ENCODE measurements at regions not wholly inside any gene's neighbourhood (a gene's known extent, or its start where the extent isn't known, plus 50 kb on each side); places are given as distances from the start of the nearest gene placed in this dataset.

DNA sequence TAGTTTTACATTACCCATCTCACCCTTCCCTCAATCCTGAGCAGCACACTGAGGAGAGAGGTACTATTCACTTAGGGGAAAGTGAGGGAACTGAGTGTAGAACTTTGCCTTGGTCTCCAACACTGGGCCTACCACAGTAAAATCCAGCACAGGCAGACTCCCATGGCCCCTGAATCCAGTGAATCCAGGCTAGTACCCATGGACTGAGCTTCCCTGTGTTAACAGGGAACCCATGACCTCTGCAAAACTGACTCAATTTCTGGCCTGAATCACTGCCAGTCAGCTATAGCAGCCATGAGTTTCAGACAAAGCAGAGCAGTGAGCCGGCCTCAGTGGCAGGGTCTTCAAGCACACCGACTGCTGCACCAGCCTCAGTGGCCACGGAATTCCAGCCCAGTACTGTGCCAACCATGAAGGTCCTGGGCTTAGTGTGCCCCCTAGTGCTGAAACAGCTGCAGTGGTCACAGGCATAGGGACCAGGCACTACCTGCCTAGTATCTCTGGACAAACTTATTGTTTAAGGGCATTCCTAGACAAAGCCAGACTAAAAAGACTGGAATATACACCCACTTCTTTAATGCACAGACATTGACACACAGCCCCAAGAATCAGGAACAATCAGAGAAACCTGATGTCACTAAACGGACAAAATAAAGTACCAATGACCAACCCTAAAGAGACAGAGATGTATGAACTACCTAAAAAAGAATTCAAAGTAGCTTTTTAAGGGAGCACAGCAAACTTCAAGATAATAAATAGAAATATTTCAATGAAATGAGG is 127.4 kb upstream of the RPL34 start:
- Histone ChIP-seq H2AFZ (ENCODE audit: low read length, unreplicated experiment) (no peak overlapping the region), H3K79me2 (ENCODE audit: control insufficient read depth, insufficient read depth, low read length, unreplicated experiment) (no peaks in the 10 kb centered on the region), H3K4me1 (ENCODE audit: control insufficient read depth, insufficient read depth, low read length, unreplicated experiment) (no peaks in the 10 kb centered on the region), H3K27me3 (ENCODE audit: insufficient read depth, low read length) (peaks cover 2% of the 10 kb centered on the region; the same call in 1 of the 2 replicates), H3K27ac (ENCODE audit: low read depth, low read length) (no peak overlapping the region), H3K4me3 (ENCODE audit: low read depth, low read length) (no peak overlapping the region), H3K36me3 (ENCODE audit: insufficient read depth, low read length) (no peaks in the 10 kb centered on the region)

DNA sequence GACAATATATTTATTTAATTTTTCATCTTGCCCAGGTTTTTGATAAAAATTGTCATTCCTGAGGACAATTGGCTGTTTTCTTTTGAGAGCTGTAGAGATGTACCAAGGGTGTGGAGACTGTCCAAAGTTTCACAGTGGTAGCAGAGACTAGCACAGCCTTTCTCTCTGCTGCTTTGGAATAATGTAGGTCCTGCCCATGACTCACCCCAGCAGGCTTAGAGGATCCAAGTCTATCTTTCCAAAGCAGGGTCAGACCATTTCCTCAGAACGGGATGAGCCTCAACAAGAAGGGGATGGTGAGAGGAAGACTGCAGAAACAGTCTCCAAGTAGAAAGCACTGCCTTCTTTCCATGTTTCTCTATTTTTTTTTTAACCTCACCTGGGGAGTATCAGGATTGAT is 131.5 kb upstream of the RPL34 start:
- peaks cover 3% of the 10 kb centered on the region for H3K4me1 ChIP-seq (ENCODE audit: control insufficient read depth, insufficient read depth, low read length, unreplicated experiment)
- H3K27ac ChIP-seq (ENCODE audit: low read depth, low read length): no peak overlapping the region
- no peaks in the 10 kb centered on the region for H3K36me3 ChIP-seq (ENCODE audit: insufficient read depth, low read length)
- no peaks in the 10 kb centered on the region for H3K27me3 ChIP-seq (ENCODE audit: insufficient read depth, low read length)
- H3K4me3 ChIP-seq (ENCODE audit: low read depth, low read length): no peak overlapping the region
- H3K79me2 ChIP-seq (ENCODE audit: control insufficient read depth, insufficient read depth, low read length, unreplicated experiment): no peaks in the 10 kb centered on the region
- H2AFZ ChIP-seq (ENCODE audit: low read length, unreplicated experiment): no peak overlapping the region

DNA sequence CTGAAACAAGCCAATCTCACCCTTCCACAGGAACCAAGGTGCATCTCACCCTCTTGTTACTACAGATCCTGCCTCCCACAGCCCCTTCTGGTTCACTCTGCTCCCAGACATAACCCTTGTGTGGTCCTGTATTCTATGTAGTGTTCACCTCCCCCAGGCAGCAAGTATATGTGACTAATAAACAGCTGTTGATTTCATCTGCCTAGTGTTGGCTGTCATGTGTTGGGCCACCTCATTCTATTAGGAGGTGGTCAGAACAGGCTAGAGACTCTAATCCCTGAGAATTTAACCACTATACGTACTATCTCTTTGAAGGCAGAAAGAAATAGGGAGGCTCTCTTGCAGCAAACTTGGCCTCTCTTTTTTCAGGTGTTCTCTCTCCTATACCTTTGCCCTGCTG is 134.3 kb upstream of the RPL34 start:
- H3K79me2 ChIP-seq (ENCODE audit: control insufficient read depth, insufficient read depth, low read length, unreplicated experiment): no peaks in the 10 kb centered on the region
- H2AFZ ChIP-seq (ENCODE audit: low read length, unreplicated experiment): no peak overlapping the region
- no peak overlapping the region for H3K27ac ChIP-seq (ENCODE audit: low read depth, low read length)
- H3K4me3 ChIP-seq (ENCODE audit: low read depth, low read length): no peak overlapping the region
- H3K4me1 ChIP-seq (ENCODE audit: control insufficient read depth, insufficient read depth, low read length, unreplicated experiment): peaks cover 3% of the 10 kb centered on the region
- no peaks in the 10 kb centered on the region for H3K36me3 ChIP-seq (ENCODE audit: insufficient read depth, low read length)
- no peaks in the 10 kb centered on the region for H3K27me3 ChIP-seq (ENCODE audit: insufficient read depth, low read length)

DNA sequence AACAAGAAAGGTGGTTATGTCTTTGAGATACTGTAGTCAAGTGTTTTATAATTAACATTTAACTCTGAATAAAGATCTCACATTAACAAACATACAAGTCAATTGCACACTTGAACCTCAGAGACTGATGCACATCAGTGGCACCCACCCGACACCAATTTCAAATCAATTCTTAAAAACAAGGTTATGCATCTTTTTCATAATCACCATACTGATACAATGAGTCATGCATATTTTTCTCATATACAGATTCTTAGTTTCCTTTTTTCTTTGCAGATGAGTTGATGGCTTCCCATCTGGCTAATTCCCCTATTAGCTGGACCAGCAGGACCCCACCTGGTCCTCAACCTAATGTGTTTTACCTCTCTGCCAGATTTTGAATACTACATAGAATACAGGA is 136.2 kb upstream of the RPL34 start:
- Histone ChIP-seq H3K27ac (ENCODE audit: low read depth, low read length) (no peak overlapping the region), H3K4me1 (ENCODE audit: control insufficient read depth, insufficient read depth, low read length, unreplicated experiment) (peaks cover 3% of the 10 kb centered on the region), H3K36me3 (ENCODE audit: insufficient read depth, low read length) (no peaks in the 10 kb centered on the region), H3K27me3 (ENCODE audit: insufficient read depth, low read length) (no peaks in the 10 kb centered on the region), H3K79me2 (ENCODE audit: control insufficient read depth, insufficient read depth, low read length, unreplicated experiment) (no peaks in the 10 kb centered on the region), H2AFZ (ENCODE audit: low read length, unreplicated experiment) (no peak overlapping the region), H3K4me3 (ENCODE audit: low read depth, low read length) (no peak overlapping the region)

DNA sequence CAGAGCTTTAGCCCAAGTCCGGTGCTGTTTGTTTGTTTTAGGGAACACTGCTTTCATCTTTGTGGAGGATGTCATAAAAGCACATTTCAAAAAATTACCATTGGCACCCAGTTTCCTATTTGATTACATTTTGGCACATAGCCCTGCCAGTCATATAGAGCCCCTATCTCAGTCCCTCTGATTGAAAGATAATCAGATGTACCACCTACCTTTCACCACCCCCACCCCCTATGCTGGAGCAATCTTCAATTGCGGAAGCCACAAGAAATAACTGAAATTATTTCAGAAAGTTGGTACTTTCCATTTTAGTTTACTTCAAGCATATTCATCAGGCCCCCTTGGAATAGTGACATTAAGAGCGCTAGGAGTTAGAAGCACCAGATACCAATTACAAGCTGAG is 136.7 kb upstream of the RPL34 start:
- no peaks in the 10 kb centered on the region for H3K27me3 ChIP-seq (ENCODE audit: insufficient read depth, low read length)
- H3K27ac ChIP-seq (ENCODE audit: low read depth, low read length): no peak overlapping the region
- no peak overlapping the region for H3K4me3 ChIP-seq (ENCODE audit: low read depth, low read length)
- H3K4me1 ChIP-seq (ENCODE audit: control insufficient read depth, insufficient read depth, low read length, unreplicated experiment): peaks cover 3% of the 10 kb centered on the region
- H3K79me2 ChIP-seq (ENCODE audit: control insufficient read depth, insufficient read depth, low read length, unreplicated experiment): no peaks in the 10 kb centered on the region
- no peaks in the 10 kb centered on the region for H3K36me3 ChIP-seq (ENCODE audit: insufficient read depth, low read length)
- no peak overlapping the region for H2AFZ ChIP-seq (ENCODE audit: low read length, unreplicated experiment)

DNA sequence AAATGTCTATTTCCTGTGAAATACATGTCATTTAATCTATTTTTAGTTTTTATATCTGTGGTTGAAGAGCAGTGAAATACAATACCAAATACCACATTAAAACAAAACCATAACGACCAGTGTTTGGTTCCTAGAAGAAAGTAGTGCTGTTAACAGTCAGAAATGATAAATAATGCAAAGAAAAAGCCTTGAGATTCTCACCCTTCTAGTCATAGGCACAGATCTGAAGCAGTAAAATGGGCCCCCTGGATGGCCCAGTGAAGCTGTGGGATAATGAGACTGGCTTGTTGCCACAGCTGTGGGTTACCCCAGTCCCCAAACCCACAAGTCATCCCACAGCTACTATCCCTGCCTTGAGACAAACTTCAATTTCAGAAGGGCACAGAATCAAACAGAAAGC is 137.3 kb upstream of the RPL34 start:
- no peak overlapping the region for H3K4me3 ChIP-seq (ENCODE audit: low read depth, low read length)
- no peaks in the 10 kb centered on the region for H3K79me2 ChIP-seq (ENCODE audit: control insufficient read depth, insufficient read depth, low read length, unreplicated experiment)
- H3K36me3 ChIP-seq (ENCODE audit: insufficient read depth, low read length): no peaks in the 10 kb centered on the region
- H3K4me1 ChIP-seq (ENCODE audit: control insufficient read depth, insufficient read depth, low read length, unreplicated experiment): peaks cover 3% of the 10 kb centered on the region
- H3K27me3 ChIP-seq (ENCODE audit: insufficient read depth, low read length): no peaks in the 10 kb centered on the region
- H3K27ac ChIP-seq (ENCODE audit: low read depth, low read length): no peak overlapping the region
- H2AFZ ChIP-seq (ENCODE audit: low read length, unreplicated experiment): no peak overlapping the region

DNA sequence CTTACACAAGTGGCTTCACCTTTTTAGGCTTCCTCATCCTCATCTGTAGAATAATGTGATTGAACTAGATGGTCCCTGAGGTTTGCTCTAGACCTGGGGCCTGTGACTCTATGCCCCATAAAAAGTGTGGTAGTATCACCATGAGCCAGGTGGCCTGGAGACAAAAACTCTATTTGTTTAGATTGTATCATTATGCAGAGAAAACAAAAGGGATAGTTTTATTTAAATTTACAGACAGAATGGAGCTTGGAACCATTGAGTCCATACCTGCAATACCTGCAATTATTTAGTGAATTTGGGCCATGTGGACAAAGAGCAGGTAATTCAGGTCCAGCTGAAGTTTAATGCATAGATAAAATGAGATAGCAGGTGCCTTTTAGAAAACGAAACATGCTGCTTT is 139.5 kb upstream of the RPL34 start:
- Histone ChIP-seq H3K4me1 (ENCODE audit: control insufficient read depth, insufficient read depth, low read length, unreplicated experiment) (peaks cover 3% of the 10 kb centered on the region), H3K27me3 (ENCODE audit: insufficient read depth, low read length) (no peaks in the 10 kb centered on the region), H3K36me3 (ENCODE audit: insufficient read depth, low read length) (no peaks in the 10 kb centered on the region), H2AFZ (ENCODE audit: low read length, unreplicated experiment) (no peak overlapping the region), H3K27ac (ENCODE audit: low read depth, low read length) (no peak overlapping the region), H3K79me2 (ENCODE audit: control insufficient read depth, insufficient read depth, low read length, unreplicated experiment) (no peaks in the 10 kb centered on the region), H3K4me3 (ENCODE audit: low read depth, low read length) (no peak overlapping the region)

DNA sequence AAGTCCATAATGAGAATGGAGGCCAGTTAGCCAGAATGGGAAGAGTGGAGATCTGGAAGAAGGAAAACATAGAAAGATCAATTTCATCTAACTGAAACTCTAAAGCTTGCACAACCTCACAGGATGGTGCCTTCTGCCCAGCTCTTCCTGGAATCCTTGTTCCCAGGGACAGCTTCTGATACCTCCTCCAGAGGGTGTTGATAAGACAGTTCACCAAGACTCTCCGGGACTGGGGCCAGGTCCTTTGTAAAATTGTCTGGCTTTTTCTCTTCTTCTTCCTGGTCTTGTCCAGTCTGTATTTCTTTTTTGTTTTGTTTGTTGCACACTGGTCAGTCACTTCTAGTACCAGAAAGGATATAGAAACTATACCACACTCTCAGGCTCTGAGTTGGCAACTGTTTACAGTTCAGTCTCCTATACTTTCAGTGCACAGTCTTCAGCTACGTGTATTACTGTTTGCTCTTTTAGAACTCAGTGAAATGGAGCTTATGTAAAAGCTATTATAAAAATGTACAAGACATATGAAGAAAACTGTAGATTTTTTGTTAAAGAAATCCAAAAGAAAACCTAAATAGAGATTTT is 142.8 kb upstream of the RPL34 start:
- H3K4me1 ChIP-seq (ENCODE audit: control insufficient read depth, insufficient read depth, low read length, unreplicated experiment): no peaks in the 10 kb centered on the region
- no peak overlapping the region for H3K4me3 ChIP-seq (ENCODE audit: low read depth, low read length)
- H3K79me2 ChIP-seq (ENCODE audit: control insufficient read depth, insufficient read depth, low read length, unreplicated experiment): no peaks in the 10 kb centered on the region
- H3K27me3 ChIP-seq (ENCODE audit: insufficient read depth, low read length): no peaks in the 10 kb centered on the region
- no peak overlapping the region for H3K27ac ChIP-seq (ENCODE audit: low read depth, low read length)
- no peak overlapping the region for H2AFZ ChIP-seq (ENCODE audit: low read length, unreplicated experiment)
- H3K36me3 ChIP-seq (ENCODE audit: insufficient read depth, low read length): no peaks in the 10 kb centered on the region

DNA sequence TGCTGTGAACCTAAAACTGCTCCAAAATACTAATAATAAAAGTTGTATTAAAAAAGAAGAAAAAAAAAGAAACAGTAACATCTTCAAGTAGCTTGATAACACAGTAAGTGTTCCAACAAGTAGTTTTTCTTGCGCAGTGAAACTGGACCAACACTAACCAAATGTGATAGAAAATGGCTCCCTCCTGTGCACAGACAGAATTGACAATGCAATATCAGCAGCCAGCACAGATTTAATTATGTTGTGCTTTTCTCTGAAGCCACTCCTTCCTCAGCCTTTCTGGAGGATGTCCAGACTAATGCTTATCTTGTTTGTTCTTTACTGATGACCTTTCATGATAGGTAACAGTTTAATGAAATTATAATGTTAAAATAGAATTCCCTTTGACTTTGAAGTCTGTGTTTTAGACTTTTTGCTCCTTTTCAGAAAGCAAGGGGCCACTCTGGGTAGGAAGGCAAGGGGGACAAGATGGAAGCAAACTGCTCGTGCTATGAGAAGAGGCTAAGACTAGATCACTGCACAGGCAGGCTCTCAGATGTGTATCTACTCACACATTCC is 147.1 kb upstream of the RPL34 start:
- no peaks in the 10 kb centered on the region for H3K79me2 ChIP-seq (ENCODE audit: control insufficient read depth, insufficient read depth, low read length, unreplicated experiment)
- H2AFZ ChIP-seq (ENCODE audit: low read length, unreplicated experiment): no peak overlapping the region
- H3K27me3 ChIP-seq (ENCODE audit: insufficient read depth, low read length): no peaks in the 10 kb centered on the region
- H3K4me3 ChIP-seq (ENCODE audit: low read depth, low read length): no peak overlapping the region
- no peaks in the 10 kb centered on the region for H3K36me3 ChIP-seq (ENCODE audit: insufficient read depth, low read length)
- no peaks in the 10 kb centered on the region for H3K4me1 ChIP-seq (ENCODE audit: control insufficient read depth, insufficient read depth, low read length, unreplicated experiment)
- H3K27ac ChIP-seq (ENCODE audit: low read depth, low read length): no peak overlapping the region

DNA sequence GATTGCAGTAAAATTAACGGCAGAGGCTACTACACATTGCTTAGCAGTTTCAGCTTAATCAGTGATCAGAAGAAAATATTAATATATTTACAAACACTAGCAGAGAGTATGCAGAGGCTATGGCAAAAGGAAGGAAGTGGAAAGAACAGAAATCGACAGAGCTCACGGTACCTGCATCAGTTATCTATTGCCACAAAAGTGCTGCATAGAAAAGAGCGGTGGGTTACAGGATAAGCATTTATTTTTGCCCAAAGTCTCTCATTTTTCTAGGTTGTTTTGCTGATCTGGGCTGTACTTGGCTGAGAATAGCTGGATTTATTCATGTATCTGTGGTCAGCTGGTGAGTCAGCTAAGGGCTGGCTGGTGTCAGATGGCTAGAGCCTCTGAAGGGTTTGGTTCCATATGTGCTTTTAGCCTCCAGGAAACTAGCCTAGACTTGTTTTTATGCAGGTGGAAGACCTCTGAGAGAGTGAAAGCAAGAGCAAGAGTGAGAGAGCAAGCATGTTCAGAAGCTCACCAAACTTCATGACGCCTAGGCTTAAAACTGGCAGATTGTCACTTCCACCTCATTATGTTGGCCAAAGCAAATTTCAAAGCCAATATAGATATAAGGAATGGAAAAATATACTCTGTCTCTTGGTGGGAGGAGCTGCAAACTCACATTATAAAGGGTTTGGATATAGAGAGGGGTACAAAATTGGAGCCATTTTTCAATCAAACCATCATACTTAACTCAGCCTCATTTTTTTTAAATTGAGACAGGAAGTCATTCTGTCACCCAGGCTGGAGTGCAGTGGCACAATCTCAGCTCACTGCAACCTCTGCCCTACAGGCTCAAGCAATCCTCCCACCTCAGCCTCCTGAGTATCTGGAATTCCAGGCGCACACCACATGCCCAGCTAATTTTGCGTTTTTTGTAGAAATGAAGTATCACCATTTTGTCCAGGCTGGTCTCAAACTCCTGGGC is 153.2 kb upstream of the RPL34 start:
- Histone ChIP-seq H3K4me3 (ENCODE audit: low read depth, low read length) (no peak overlapping the region), H3K79me2 (ENCODE audit: control insufficient read depth, insufficient read depth, low read length, unreplicated experiment) (no peaks in the 10 kb centered on the region), H3K27me3 (ENCODE audit: insufficient read depth, low read length) (no peaks in the 10 kb centered on the region), H2AFZ (ENCODE audit: low read length, unreplicated experiment) (no peak overlapping the region), H3K4me1 (ENCODE audit: control insufficient read depth, insufficient read depth, low read length, unreplicated experiment) (no peaks in the 10 kb centered on the region), H3K36me3 (ENCODE audit: insufficient read depth, low read length) (no peaks in the 10 kb centered on the region), H3K27ac (ENCODE audit: low read depth, low read length) (no peak overlapping the region)

All from ACC112 (cell line).